Activated B cell treated with CpG ODN at 0.5 μM for 24 hours (primary cell): ENCODE measurements at regions not wholly inside any gene's neighbourhood (a gene's known extent, or its start where the extent isn't known, plus 50 kb on each side); places are given as distances from the start of the nearest gene placed in this dataset.

Experiments
- ATAC-seq: fragments of 200-7000 bp; cut with Tn5 transposase; one replicate; pipeline ENCODE4 v1.10.0; 2021; ENCODE audit warnings: low read depth, mild to moderate bottlenecking, moderate library complexity
- CTCF ChIA-PET: fragments of 350-600 bp; sonication (Branson Sonifier 250); formaldehyde crosslinking; loops from one replicate; lab custom pipeline; 2021; ENCODE audit warnings: antibody characterized with exemption; lab: Charles Lee
- POLR2A ChIA-PET: fragments of 350-600 bp; sonication (Branson Sonifier 250); formaldehyde crosslinking; loops from one replicate; lab custom pipeline; 2021; ENCODE audit warnings: antibody characterized with exemption; lab: Charles Lee
- DNase-seq: peaks from one replicate; pipeline ENCODE4 v3.0.0; 2022
- H3K27ac Mint-ChIP-seq: one replicate; pipeline ENCODE4 v1.8.0; 2020; ENCODE audit warnings: mixed read lengths
- H3K27me3 Mint-ChIP-seq: one replicate; pipeline ENCODE4 v1.8.0; 2021; ENCODE audit warnings: mixed read lengths
- H3K36me3 Mint-ChIP-seq: one replicate; pipeline ENCODE4 v1.8.0; 2021; ENCODE audit warnings: low read depth, mixed read lengths
- H3K4me1 Mint-ChIP-seq: one replicate; pipeline ENCODE4 v1.8.0; 2021; ENCODE audit warnings: mixed read lengths
- H3K4me3 Mint-ChIP-seq: one replicate; pipeline ENCODE4 v1.8.0; 2020; ENCODE audit warnings: mild to moderate bottlenecking, mixed read lengths
- H3K9me3 Mint-ChIP-seq: one replicate; pipeline ENCODE4 v1.8.0; 2020; ENCODE audit warnings: mixed read lengths
- intact Hi-C: fragments of 100-400 bp; cut with micrococcal nuclease; formaldehyde crosslinking; loops from one replicate; pipeline ENCODE4 v1.15.1; 2024
- TF ChIP-seq, protein P1 (sequence below): fragments of 200-600 bp; IDR thresholded peaks from one replicate; pipeline ENCODE4 v1.8.0; 2022; ENCODE audit warnings: antibody characterized with exemption, mild to moderate bottlenecking

DNA sequence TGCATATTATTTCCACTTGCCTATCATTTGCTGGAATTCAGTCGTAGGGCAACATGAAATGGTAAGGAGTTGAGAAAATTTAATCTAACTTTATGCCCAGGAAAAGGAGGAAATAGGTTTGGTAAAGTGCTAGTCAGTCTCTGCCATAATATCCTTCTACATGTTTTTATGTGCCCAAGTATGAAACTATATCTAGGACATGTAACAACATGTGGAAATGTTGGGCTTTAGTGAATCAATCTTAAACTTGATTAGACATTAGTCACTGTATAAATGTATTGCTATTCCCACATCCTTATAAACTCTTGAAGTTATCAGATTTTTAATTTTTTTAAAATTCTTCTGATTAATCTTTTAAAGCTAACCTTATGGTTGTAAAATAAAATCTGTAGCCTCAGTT, 204.7 kb upstream of the ZRANB2 start:
- ChIA-PET CTCF (no interaction called here), POLR2A (no interaction called here)
- H3K9me3 Mint-ChIP-seq, result peaks cover 14% of the 10 kb centered on the region
- ATAC-seq, result no peak
- TF ChIP-seq, protein P1, sequence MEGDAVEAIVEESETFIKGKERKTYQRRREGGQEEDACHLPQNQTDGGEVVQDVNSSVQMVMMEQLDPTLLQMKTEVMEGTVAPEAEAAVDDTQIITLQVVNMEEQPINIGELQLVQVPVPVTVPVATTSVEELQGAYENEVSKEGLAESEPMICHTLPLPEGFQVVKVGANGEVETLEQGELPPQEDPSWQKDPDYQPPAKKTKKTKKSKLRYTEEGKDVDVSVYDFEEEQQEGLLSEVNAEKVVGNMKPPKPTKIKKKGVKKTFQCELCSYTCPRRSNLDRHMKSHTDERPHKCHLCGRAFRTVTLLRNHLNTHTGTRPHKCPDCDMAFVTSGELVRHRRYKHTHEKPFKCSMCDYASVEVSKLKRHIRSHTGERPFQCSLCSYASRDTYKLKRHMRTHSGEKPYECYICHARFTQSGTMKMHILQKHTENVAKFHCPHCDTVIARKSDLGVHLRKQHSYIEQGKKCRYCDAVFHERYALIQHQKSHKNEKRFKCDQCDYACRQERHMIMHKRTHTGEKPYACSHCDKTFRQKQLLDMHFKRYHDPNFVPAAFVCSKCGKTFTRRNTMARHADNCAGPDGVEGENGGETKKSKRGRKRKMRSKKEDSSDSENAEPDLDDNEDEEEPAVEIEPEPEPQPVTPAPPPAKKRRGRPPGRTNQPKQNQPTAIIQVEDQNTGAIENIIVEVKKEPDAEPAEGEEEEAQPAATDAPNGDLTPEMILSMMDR, result no peak
- DNase-seq, result no peak
- H3K27me3 Mint-ChIP-seq, result no peaks in the 10 kb centered on the region
- intact Hi-C loops, result no loop called here
- no peaks in the 10 kb centered on the region for H3K4me1 Mint-ChIP-seq
- no peak overlapping the region for H3K27ac Mint-ChIP-seq
- no peak overlapping the region for H3K4me3 Mint-ChIP-seq
- no peaks in the 10 kb centered on the region for H3K36me3 Mint-ChIP-seq

DNA sequence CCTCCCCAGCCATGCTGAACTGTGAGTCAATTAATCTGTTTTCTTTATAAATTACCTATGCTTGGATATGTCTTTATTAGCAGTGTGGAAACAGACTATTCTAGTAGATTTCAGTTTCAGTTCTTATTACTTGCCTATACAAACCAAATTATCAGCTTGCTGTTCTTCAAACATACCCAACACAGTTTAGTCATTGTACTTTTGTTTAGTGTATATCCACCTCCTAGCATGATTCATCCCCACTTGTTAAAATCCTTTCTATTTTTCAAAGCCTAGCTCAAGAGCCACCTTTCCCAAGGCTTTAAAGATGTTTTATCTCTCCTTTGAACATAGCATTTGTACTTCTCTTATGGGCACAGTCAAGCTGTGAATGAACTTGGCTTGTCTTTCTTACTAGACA, 195.6 kb upstream of the ZRANB2 start:
- Mint-ChIP-seq H3K4me3 (no peak overlapping the region), H3K27me3 (no peaks in the 10 kb centered on the region), H3K9me3 (peaks cover 2% of the 10 kb centered on the region), H3K27ac (no peak overlapping the region), H3K4me1 (no peaks in the 10 kb centered on the region), H3K36me3 (no peaks in the 10 kb centered on the region)
- POLR2A ChIA-PET, result no interaction called here
- ATAC-seq (no peak), DNase-seq (no peak)
- TF ChIP-seq, protein P1, result no peak
- intact Hi-C loops, result no loop called here
- CTCF ChIA-PET, result no interaction called here

DNA sequence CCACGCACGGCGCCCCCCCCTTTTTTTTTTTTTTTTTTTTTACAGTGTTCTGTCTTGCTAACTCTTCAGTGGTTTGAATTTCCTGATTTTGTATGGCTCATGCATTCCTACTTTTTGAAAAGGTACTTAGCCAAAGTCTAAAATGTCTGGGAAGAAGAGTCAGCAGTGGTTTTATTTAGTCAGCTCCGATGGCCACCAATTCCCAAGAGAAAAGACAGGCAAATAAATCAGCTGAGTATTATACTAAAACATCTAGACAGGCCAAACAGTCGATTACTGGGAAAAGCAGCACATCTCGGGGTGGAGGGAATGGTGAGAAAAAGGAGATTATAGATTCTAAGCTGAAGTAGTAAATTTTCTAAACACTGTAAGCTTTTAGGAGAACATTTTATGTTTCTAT, 192.5 kb upstream of the ZRANB2 start:
- Mint-ChIP-seq H3K4me1 (no peaks in the 10 kb centered on the region), H3K9me3 (peaks cover 2% of the 10 kb centered on the region), H3K27me3 (no peaks in the 10 kb centered on the region), H3K36me3 (no peaks in the 10 kb centered on the region), H3K27ac (no peak overlapping the region), H3K4me3 (no peak overlapping the region)
- CTCF ChIA-PET, result no interaction called here
- intact Hi-C loops, result no loop called here
- no peak for DNase-seq
- TF ChIP-seq, protein P1, result no peak
- no peak for ATAC-seq
- POLR2A ChIA-PET, result no interaction called here

DNA sequence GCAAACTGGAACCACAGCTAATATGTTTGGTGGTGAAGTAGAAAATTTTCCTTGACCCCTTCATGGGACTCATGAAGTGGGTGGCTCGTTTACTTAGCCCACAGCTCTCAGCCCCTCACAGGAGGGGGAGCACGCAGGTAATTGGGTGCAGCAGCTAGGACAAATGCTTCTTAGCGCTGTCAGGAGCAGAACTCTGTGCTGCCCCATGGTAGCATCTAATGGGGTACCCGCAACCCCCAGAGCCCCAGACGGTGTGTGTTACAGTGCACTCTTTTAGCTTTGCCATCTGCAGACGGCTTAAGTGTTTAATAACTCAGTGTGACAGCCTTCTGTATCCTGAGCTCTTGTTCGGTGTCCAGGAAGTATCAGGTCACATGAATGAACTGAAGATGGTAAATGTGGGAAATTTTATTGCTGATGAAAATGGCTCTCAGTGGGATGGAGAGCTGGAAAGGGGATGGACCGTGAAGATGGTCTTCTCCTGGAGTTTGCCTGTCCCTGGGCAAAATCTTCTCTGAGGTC, 189.6 kb upstream of the ZRANB2 start:
- CTCF ChIA-PET, result no interaction called here
- no peaks in the 10 kb centered on the region for H3K27me3 Mint-ChIP-seq
- ATAC-seq (no peak), DNase-seq (no peak)
- intact Hi-C loops, result no loop called here
- TF ChIP-seq, protein P1, result no peak
- H3K4me1 Mint-ChIP-seq, result no peaks in the 10 kb centered on the region
- no peak overlapping the region for H3K4me3 Mint-ChIP-seq
- POLR2A ChIA-PET, result no interaction called here
- no peaks in the 10 kb centered on the region for H3K9me3 Mint-ChIP-seq
- no peaks in the 10 kb centered on the region for H3K36me3 Mint-ChIP-seq
- H3K27ac Mint-ChIP-seq, result no peak overlapping the region

DNA sequence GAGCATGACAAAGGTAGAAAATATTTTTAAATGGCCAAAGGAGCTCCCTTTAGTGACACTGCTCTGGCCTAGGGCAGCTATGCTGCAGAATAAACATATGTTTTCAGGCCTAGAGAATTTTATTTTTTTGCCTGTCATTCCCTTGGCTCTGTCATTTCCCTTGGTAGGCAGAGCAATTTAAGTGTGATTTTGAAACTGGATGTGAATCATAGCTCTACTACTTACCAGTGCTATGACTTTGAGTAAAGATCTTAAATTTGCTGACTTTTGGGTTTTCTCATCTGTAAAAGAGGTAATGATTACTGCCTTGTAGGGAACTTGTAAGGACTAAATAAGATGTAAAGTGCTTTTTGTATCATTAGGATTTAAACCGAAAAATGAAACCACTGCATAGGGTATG, 189.0 kb upstream of the ZRANB2 start:
- Mint-ChIP-seq H3K4me1 (no peaks in the 10 kb centered on the region), H3K27ac (no peak overlapping the region), H3K36me3 (no peaks in the 10 kb centered on the region), H3K9me3 (no peaks in the 10 kb centered on the region), H3K4me3 (no peak overlapping the region), H3K27me3 (no peaks in the 10 kb centered on the region)
- TF ChIP-seq, protein P1, result no peak
- ATAC-seq, result no peak
- POLR2A ChIA-PET, result no interaction called here
- intact Hi-C loops, result no loop called here
- no peak for DNase-seq
- CTCF ChIA-PET, result no interaction called here
